ENCODE measurements at regions not wholly inside any gene's neighbourhood (a gene's known extent, or its start where the extent isn't known, plus 50 kb on each side); places are given as distances from the start of the nearest gene placed in this dataset.

GRCh38 chr5:1669276-1670155, 130.1 kb downstream of the MRPL36 start:
- no peak for DNase-seq

- peak in 5 of 58 donors; percentile 15 to 64 (median 45) for DNase-seq
These were observed 131.4 kb downstream of the MRPL36 start for GRCh38 chr5:1668141-1668721.

- DNase-seq, result no peak
These were observed 131.9 kb downstream of the MRPL36 start for GRCh38 chr5:1667648-1668140.

- DNase-seq, result peak in 34 of 58 donors; percentile 8 to 58 (median 25)
These were observed 132.6 kb downstream of the MRPL36 start for GRCh38 chr5:1666812-1667588.

- DNase-seq, result no peak
These were observed 133.4 kb downstream of the MRPL36 start for GRCh38 chr5:1666221-1666620.

GRCh38 chr5:1665803-1666202, 133.8 kb downstream of the MRPL36 start:
- DNase-seq, result no peak

- DNase-seq, result no peak
These were observed 134.4 kb downstream of the MRPL36 start for GRCh38 chr5:1665231-1665630.

- DNase-seq, result no peak
These were observed 136.5 kb downstream of the MRPL36 start for GRCh38 chr5:1663186-1663585.

GRCh38 chr5:1662559-1663085, 137.0 kb downstream of the MRPL36 start:
- no peak for DNase-seq

- DNase-seq, result no peak
These were observed 137.6 kb downstream of the MRPL36 start for GRCh38 chr5:1661831-1662558.

- no peak for DNase-seq
These were observed 137.6 kb upstream of the LPCAT1 start for GRCh38 chr5:1661311-1661710.

- DNase-seq, result no peak
These were observed 136.8 kb upstream of the LPCAT1 start for GRCh38 chr5:1660511-1660910.

- no peak for DNase-seq
These were observed 136.2 kb upstream of the LPCAT1 start for GRCh38 chr5:1660001-1660400.

GRCh38 chr5:1659100-1659981, 135.6 kb upstream of the LPCAT1 start:
- no peak for DNase-seq

- no peak for DNase-seq
These were observed 134.9 kb upstream of the LPCAT1 start for GRCh38 chr5:1658665-1659064.

GRCh38 chr5:1657161-1657741, 133.5 kb upstream of the LPCAT1 start:
- no peak for DNase-seq

- no peak for DNase-seq
These were observed 132.7 kb upstream of the LPCAT1 start for GRCh38 chr5:1656271-1656975.

- no peak for DNase-seq
These were observed 131.9 kb upstream of the LPCAT1 start for GRCh38 chr5:1655496-1656270.

Data from anterior cingulate cortex (tissue), 58 donors.